Peyer's patch (tissue), 4 donors: ENCODE measurements at regions not wholly inside any gene's neighbourhood (a gene's known extent, or its start where the extent isn't known, plus 50 kb on each side); places are given as distances from the start of the nearest gene placed in this dataset.

Experiments
- CTCF ChIP-seq, 6 experiments: fragments of 450-650 bp in 4 of 6; fragments of 200-600 bp in 2 of 6; sonication (generic) in 1 of 6; IDR thresholded peaks; one replicate each; pipeline ENCODE4 v1.5.1; 2017 to 2019; ENCODE audit warnings: antibody characterized with exemption in 6 of 6, mild to moderate bottlenecking in 3 of 6, moderate library complexity in 1 of 6
- POLR2A ChIP-seq, 2 donors: fragments of 450-650 bp; IDR thresholded peaks; one replicate each; pipeline ENCODE4 v1.5.1; 2017; ENCODE audit warnings: antibody characterized with exemption in 2 of 2, mild to moderate bottlenecking in 2 of 2, moderate library complexity in 2 of 2

DNA sequence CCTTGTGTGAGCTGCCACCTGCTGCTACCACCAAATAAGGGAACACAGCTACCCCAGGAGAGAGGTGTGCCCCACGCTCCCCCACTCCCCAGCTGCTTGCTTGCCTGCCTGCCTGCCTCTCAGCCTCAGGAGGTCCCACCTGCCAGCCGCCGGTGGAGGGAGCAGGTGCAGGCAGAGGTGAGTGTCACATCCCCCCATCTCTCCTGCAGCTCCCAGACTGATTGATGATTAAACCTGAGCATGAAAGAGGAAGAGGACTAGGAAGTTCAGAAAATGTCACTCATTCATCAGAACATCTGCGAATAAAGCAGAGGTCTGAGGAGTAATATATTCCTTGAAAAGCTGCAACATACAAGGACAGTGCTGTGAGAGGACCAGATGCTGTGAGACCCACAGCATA lies 58.6 kb upstream of the HIVEP3 start:
- TF ChIP-seq CTCF (IDR thresholded peaks at IDR 0.05) = no peak
- TF ChIP-seq POLR2A (IDR thresholded peaks at IDR 0.05) = no peak
